ENCODE measurements at regions not wholly inside any gene's neighbourhood (a gene's known extent, or its start where the extent isn't known, plus 50 kb on each side); places are given as distances from the start of the nearest gene placed in this dataset.

DNA sequence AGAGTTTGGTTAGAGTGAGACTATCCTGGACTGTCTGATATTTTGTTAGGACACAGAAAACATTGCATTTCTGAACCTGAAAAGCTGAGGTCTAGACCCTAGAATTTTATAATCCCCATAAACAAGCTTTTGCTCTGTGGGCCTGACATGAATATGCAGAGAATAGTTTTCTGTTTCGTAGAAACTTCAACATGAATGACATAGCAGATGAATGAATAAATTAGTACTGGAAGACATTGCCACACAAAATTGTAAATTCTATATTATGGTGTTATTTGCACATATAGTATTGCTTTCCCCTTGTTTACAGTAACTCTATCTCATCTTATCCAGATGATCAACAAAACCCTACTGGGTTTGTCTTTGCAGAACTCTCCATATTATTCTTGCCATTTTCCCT is 54.9 kb upstream of the MAML3 start:
- no peak overlapping the region for H3K27ac ChIP-seq (ENCODE audit: low read length in 2 of 2)
- Mint-ChIP-seq H3K27me3 (peaks cover 5% of the 10 kb centered on the region), H3K9me3 (ENCODE audit: insufficient read depth) (no peaks in the 10 kb centered on the region), H3K4me3 (no peak overlapping the region), H3K4me1 (no peaks in the 10 kb centered on the region), H3K27ac (no peak overlapping the region)
- no peak overlapping the region for H3K4me3 ChIP-seq (ENCODE audit: control extremely low read depth in 1 of 5, extremely low read depth in 1 of 5, insufficient read depth in 1 of 5, low read depth in 2 of 5, low read length in 4 of 5)
- no peaks in the 10 kb centered on the region for H3K27me3 ChIP-seq (replicated peaks in 1 of 4; ENCODE audit: control extremely low read depth in 1 of 4, control insufficient read depth in 3 of 4, insufficient read depth in 4 of 4, low read length in 3 of 4)
- intact Hi-C loops (cut with micrococcal nuclease): no loop called here
- no peaks in the 10 kb centered on the region for H3K79me2 ChIP-seq (ENCODE audit: control insufficient read depth, insufficient read depth, low read length)
- no peak overlapping the region for H3K9ac ChIP-seq (ENCODE audit: low read length)
- DNase-seq: no peak
- TF ChIP-seq, protein P1, sequence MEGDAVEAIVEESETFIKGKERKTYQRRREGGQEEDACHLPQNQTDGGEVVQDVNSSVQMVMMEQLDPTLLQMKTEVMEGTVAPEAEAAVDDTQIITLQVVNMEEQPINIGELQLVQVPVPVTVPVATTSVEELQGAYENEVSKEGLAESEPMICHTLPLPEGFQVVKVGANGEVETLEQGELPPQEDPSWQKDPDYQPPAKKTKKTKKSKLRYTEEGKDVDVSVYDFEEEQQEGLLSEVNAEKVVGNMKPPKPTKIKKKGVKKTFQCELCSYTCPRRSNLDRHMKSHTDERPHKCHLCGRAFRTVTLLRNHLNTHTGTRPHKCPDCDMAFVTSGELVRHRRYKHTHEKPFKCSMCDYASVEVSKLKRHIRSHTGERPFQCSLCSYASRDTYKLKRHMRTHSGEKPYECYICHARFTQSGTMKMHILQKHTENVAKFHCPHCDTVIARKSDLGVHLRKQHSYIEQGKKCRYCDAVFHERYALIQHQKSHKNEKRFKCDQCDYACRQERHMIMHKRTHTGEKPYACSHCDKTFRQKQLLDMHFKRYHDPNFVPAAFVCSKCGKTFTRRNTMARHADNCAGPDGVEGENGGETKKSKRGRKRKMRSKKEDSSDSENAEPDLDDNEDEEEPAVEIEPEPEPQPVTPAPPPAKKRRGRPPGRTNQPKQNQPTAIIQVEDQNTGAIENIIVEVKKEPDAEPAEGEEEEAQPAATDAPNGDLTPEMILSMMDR (IDR thresholded peaks at IDR 0.05): no peak
- TF ChIP-seq EZH2 (IDR thresholded peaks at IDR 0.05; ENCODE audit: borderline replicate concordance, insufficient read depth, low read depth, low read length, poor library complexity, severe bottlenecking): no peak
- ChIA-PET POLR2A (no interaction called here), CTCF (no interaction called here)
- ATAC-seq (ENCODE audit: low read depth): no peak
- no peak overlapping the region for H2AFZ ChIP-seq (ENCODE audit: insufficient read depth, low read depth, low read length, poor library complexity, severe bottlenecking)
- H3K4me2 ChIP-seq (replicated peaks; ENCODE audit: low read depth, low read length, poor library complexity, severe bottlenecking): no peak overlapping the region
- no peaks in the 10 kb centered on the region for H3K4me1 ChIP-seq (ENCODE audit: control insufficient read depth in 2 of 2, insufficient read depth in 2 of 2, low read length in 2 of 2)
- no peaks in the 10 kb centered on the region for H3K36me3 ChIP-seq (replicated peaks in 1 of 2; ENCODE audit: control extremely low read depth in 1 of 2, control insufficient read depth in 1 of 2, extremely low read depth in 1 of 2, insufficient read depth in 2 of 2, low read length in 1 of 2)
- no CpG with 5 or more reads among the region's 1 CpG for WGBS (ENCODE audit: insufficient coverage)
- H4K20me1 ChIP-seq (ENCODE audit: control insufficient read depth, insufficient read depth, low read length, poor library complexity, severe bottlenecking): no peaks in the 10 kb centered on the region
- H3K9me3 ChIP-seq (ENCODE audit: control extremely low read depth in 1 of 3, control insufficient read depth in 2 of 3, insufficient read depth in 1 of 3, low read length in 2 of 3): peaks cover 0 to 4% (median 0%) of the 10 kb centered on the region in 3 donors

Measured in B cell (primary cell).